ENCODE measurements at regions not wholly inside any gene's neighbourhood (a gene's known extent, or its start where the extent isn't known, plus 50 kb on each side); places are given as distances from the start of the nearest gene placed in this dataset.

GRCh38 chr2:221360742-221361141, 211.4 kb downstream of the EPHA4 start:
- Histone ChIP-seq H3K27me3 (no peaks in the 10 kb centered on the region), H3K9me3 (replicated peaks in 1 of 3) (no peaks in the 10 kb centered on the region), H3K36me3 (replicated peaks in 1 of 2) (no peaks in the 10 kb centered on the region), H3K4me3 (no peak overlapping the region), H3K27ac (no peak overlapping the region), H3K4me1 (replicated peaks in 1 of 2) (no peaks in the 10 kb centered on the region)
- no peak for DNase-seq
- intact Hi-C loops (cut with DNase I): no loop called here
- 83 to 86% (median 85%) methylated on average over 6 of the region's 6 CpGs for WGBS, 4 donors
- TF ChIP-seq CTCF (IDR thresholded peaks at IDR 0.05) (no peak), POLR2A (IDR thresholded peaks at IDR 0.05) (no peak)

- TF ChIP-seq CTCF (IDR thresholded peaks at IDR 0.05) (no peak), POLR2A (IDR thresholded peaks at IDR 0.05) (no peak)
- no peak for DNase-seq
- intact Hi-C loops (cut with DNase I): no loop called here
- Histone ChIP-seq H3K9me3 (replicated peaks in 1 of 3) (no peaks in the 10 kb centered on the region), H3K4me1 (replicated peaks in 1 of 2) (no peaks in the 10 kb centered on the region), H3K27me3 (no peaks in the 10 kb centered on the region), H3K4me3 (no peak overlapping the region), H3K27ac (no peak overlapping the region), H3K36me3 (replicated peaks in 1 of 2) (no peaks in the 10 kb centered on the region)
- WGBS, 4 donors: 90 to 93% (median 93%) methylated on average over 4 of the region's 4 CpGs
Measured at GRCh38 chr2:221361633-221362032, 210.5 kb downstream of the EPHA4 start.

- H3K36me3 ChIP-seq (replicated peaks in 1 of 2): no peaks in the 10 kb centered on the region
- no peak for DNase-seq
- intact Hi-C loops (cut with DNase I): no loop called here
- WGBS, 4 donors: 91 to 95% (median 92%) methylated on average over 3 of the region's 3 CpGs
- H3K9me3 ChIP-seq (replicated peaks in 1 of 3): no peaks in the 10 kb centered on the region
- no peak overlapping the region for H3K27ac ChIP-seq
- H3K27me3 ChIP-seq: no peaks in the 10 kb centered on the region
- TF ChIP-seq CTCF (IDR thresholded peaks at IDR 0.05): no peak
- no peak for TF ChIP-seq POLR2A (IDR thresholded peaks at IDR 0.05)
- no peaks in the 10 kb centered on the region for H3K4me1 ChIP-seq (replicated peaks in 1 of 2)
- H3K4me3 ChIP-seq: no peak overlapping the region
Measured at GRCh38 chr2:221364672-221365071, 207.4 kb downstream of the EPHA4 start.

Small RNA genes lying in the stretch of these regions (microRNA-seq; reads per million reads assigned to microRNA genes)
- 0 reads per million in 3 donors for gene MIR4268

Small RNA genes lying in the stretch of these regions (small RNA-seq; reads per million reads assigned to genes)
- gene AC011233.1 (0 reads per million in 2 donors), gene MIR4268 (0 reads per million in 2 donors)
